Trophoblast cell (in vitro differentiated cells and primary cell): ENCODE measurements at regions not wholly inside any gene's neighbourhood (a gene's known extent, or its start where the extent isn't known, plus 50 kb on each side); places are given as distances from the start of the nearest gene placed in this dataset.

Source experiments
- DNase-seq, 2 donors: peaks; one replicate each; pipeline ENCODE4 v3.0.0-alpha.2; 2016
- H2AFZ ChIP-seq: 2 replicates; pipeline ENCODE4 v1.6.1; 2013; ENCODE audit warnings: low read length, moderate library complexity, mild to moderate bottlenecking; ENCODE audit not compliant: insufficient read depth, poor library complexity
- H2AK5ac ChIP-seq: 2 replicates; pipeline ENCODE4 v1.6.1; 2013; ENCODE audit warnings: mild to moderate bottlenecking, low read length
- H2BK120ac ChIP-seq: 2 replicates; pipeline ENCODE4 v1.6.1; 2013; ENCODE audit warnings: low read length, mild to moderate bottlenecking, moderate library complexity; ENCODE audit not compliant: insufficient read depth, poor library complexity
- H2BK12ac ChIP-seq: 2 replicates; pipeline ENCODE4 v1.6.1; 2013; ENCODE audit warnings: mild to moderate bottlenecking, low read length, moderate library complexity
- H2BK5ac ChIP-seq: 2 replicates; pipeline ENCODE4 v1.6.1; 2013; ENCODE audit warnings: low read length, low read depth, moderate library complexity, mild to moderate bottlenecking; ENCODE audit not compliant: poor library complexity
- H3K14ac ChIP-seq: 2 replicates; pipeline ENCODE4 v1.6.1; 2013; ENCODE audit warnings: mild to moderate bottlenecking, low read length
- H3K18ac ChIP-seq: 2 replicates; pipeline ENCODE4 v1.6.1; 2013; ENCODE audit warnings: mild to moderate bottlenecking, low read length
- H3K23ac ChIP-seq: 2 replicates; pipeline ENCODE4 v1.6.1; 2013; ENCODE audit warnings: low read length
- H3K27ac ChIP-seq: 2 replicates; pipeline ENCODE4 v1.5.1; 2013; ENCODE audit warnings: low read depth, mild to moderate bottlenecking, inconsistent platforms, low read length, moderate library complexity
- H3K27me3 ChIP-seq: 2 replicates; pipeline ENCODE4 v1.6.1; 2013; ENCODE audit warnings: inconsistent platforms, mild to moderate bottlenecking, low read length, moderate library complexity; ENCODE audit not compliant: insufficient read depth
- H3K36me3 ChIP-seq, 2 experiments: 1 replicate in 1 of 2; 2 replicates in 1 of 2; pipeline ENCODE4 v1.6.1; 2013; ENCODE audit warnings: low read length in 2 of 2, mild to moderate bottlenecking in 2 of 2, moderate library complexity in 1 of 2; ENCODE audit not compliant: insufficient read depth in 2 of 2, control insufficient read depth in 1 of 2
- H3K4ac ChIP-seq: 2 replicates; pipeline ENCODE4 v1.6.1; 2013; ENCODE audit warnings: low read depth, mild to moderate bottlenecking, low read length, moderate library complexity
- H3K4me1 ChIP-seq, 2 experiments: 1 replicate in 1 of 2; 2 replicates in 1 of 2; pipeline ENCODE4 v1.6.1; 2013; ENCODE audit warnings: low read length in 2 of 2, mild to moderate bottlenecking in 2 of 2, moderate library complexity in 1 of 2; ENCODE audit not compliant: insufficient read depth in 2 of 2, control insufficient read depth in 1 of 2
- H3K4me2 ChIP-seq: 2 replicates; pipeline ENCODE4 v1.6.1; 2013; ENCODE audit warnings: inconsistent platforms, mild to moderate bottlenecking, low read length, moderate library complexity
- H3K4me3 ChIP-seq: 2 replicates; pipeline ENCODE4 v1.5.1; 2013; ENCODE audit warnings: mild to moderate bottlenecking, low read depth, low read length, inconsistent platforms
- H3K79me1 ChIP-seq: one replicate; pipeline ENCODE4 v1.6.1; 2013; ENCODE audit warnings: low read length
- H3K79me2 ChIP-seq: 2 replicates; pipeline ENCODE4 v1.6.1; 2013; ENCODE audit warnings: low read length, mild to moderate bottlenecking; ENCODE audit not compliant: control insufficient read depth, insufficient read depth, poor library complexity
- H3K9ac ChIP-seq: 2 replicates; pipeline ENCODE4 v1.6.1; 2013; ENCODE audit warnings: mild to moderate bottlenecking, low read length
- H3K9me3 ChIP-seq: 2 replicates; pipeline ENCODE4 v1.6.1; 2013; ENCODE audit warnings: low read depth, mild to moderate bottlenecking, control low read depth, inconsistent platforms, low read length; ENCODE audit not compliant: insufficient read depth
- H4K12ac ChIP-seq: 2 replicates; pipeline ENCODE4 v1.6.1; 2013; ENCODE audit warnings: low read depth, mild to moderate bottlenecking, low read length, moderate library complexity
- H4K8ac ChIP-seq: 2 replicates; pipeline ENCODE4 v1.6.1; 2013; ENCODE audit warnings: low read depth, mild to moderate bottlenecking, low read length, moderate library complexity
- H4K91ac ChIP-seq: one replicate; pipeline ENCODE4 v1.6.1; 2013; ENCODE audit warnings: low read depth, mild to moderate bottlenecking, low read length, moderate library complexity
- WGBS: extraction: QIAGEN DNeasy Blood & Tissue Kit; methylation state at CpG from one replicate; pipeline ENCODE4 v1.1.7; 2013; ENCODE audit warnings: missing lambda C conversion rate; ENCODE audit not compliant: insufficient read length, insufficient coverage; ENCODE audit errors: extremely low coverage; 5-methylcytosine and 5-hydroxymethylcytosine counted together

- Histone ChIP-seq H4K8ac (no peak overlapping the region), H3K4me3 (no peak overlapping the region), H2BK12ac (no peak overlapping the region), H3K23ac (no peak overlapping the region), H3K4me1 (no peaks in the 10 kb centered on the region), H3K79me1 (no peaks in the 10 kb centered on the region), H3K14ac (no peak overlapping the region), H4K12ac (no peak overlapping the region), H2BK5ac (no peak overlapping the region), H3K27me3 (no peaks in the 10 kb centered on the region), H3K18ac (no peak overlapping the region), H4K91ac (no peak overlapping the region), H3K79me2 (no peaks in the 10 kb centered on the region), H3K9me3 (no peaks in the 10 kb centered on the region), H3K36me3 (no peaks in the 10 kb centered on the region), H3K4me2 (no peak overlapping the region), H3K9ac (no peak overlapping the region), H2AK5ac (no peak overlapping the region), H2BK120ac (no peak overlapping the region), H2AFZ (no peak overlapping the region), H3K27ac (no peak overlapping the region), H3K4ac (no peak overlapping the region)
- DNase-seq, result no peak
- WGBS, result no CpG with 5 or more reads among the region's 6 CpGs
Observed at GRCh38 chr2:226270285-226271058, 529.1 kb downstream of the IRS1 start.

GRCh38 chr2:226267516-226268289 is 531.9 kb downstream of the IRS1 start:
- Histone ChIP-seq H2BK120ac (no peak overlapping the region), H3K27ac (no peak overlapping the region), H3K18ac (no peak overlapping the region), H3K4me1 (no peaks in the 10 kb centered on the region), H3K36me3 (no peaks in the 10 kb centered on the region), H2BK12ac (no peak overlapping the region), H4K8ac (no peak overlapping the region), H4K91ac (no peak overlapping the region), H3K23ac (no peak overlapping the region), H3K79me2 (no peaks in the 10 kb centered on the region), H2AFZ (no peak overlapping the region), H3K9ac (no peak overlapping the region), H3K27me3 (no peaks in the 10 kb centered on the region), H3K9me3 (no peaks in the 10 kb centered on the region), H3K14ac (no peak overlapping the region), H4K12ac (no peak overlapping the region), H3K4me2 (no peak overlapping the region), H3K79me1 (no peaks in the 10 kb centered on the region), H3K4me3 (no peak overlapping the region), H3K4ac (no peak overlapping the region), H2AK5ac (no peak overlapping the region), H2BK5ac (no peak overlapping the region)
- WGBS, result no CpG with 5 or more reads among the region's 3 CpGs
- DNase-seq, result no peak

GRCh38 chr2:226256709-226257376 is 542.8 kb downstream of the IRS1 start:
- H3K14ac ChIP-seq, result no peak overlapping the region
- H3K4ac ChIP-seq, result no peak overlapping the region
- no peak overlapping the region for H2BK120ac ChIP-seq
- H3K79me1 ChIP-seq, result no peaks in the 10 kb centered on the region
- no peak overlapping the region for H2AFZ ChIP-seq
- H3K23ac ChIP-seq, result no peak overlapping the region
- H3K4me2 ChIP-seq, result no peak overlapping the region
- no CpG with 5 or more reads among the region's 4 CpGs for WGBS
- H3K9ac ChIP-seq, result no peak overlapping the region
- no peaks in the 10 kb centered on the region for H3K79me2 ChIP-seq
- H4K8ac ChIP-seq, result no peak overlapping the region
- no peaks in the 10 kb centered on the region for H3K4me1 ChIP-seq
- no peak overlapping the region for H3K27ac ChIP-seq
- H3K9me3 ChIP-seq, result no peaks in the 10 kb centered on the region
- no peak overlapping the region for H2AK5ac ChIP-seq
- no peak overlapping the region for H4K12ac ChIP-seq
- H3K4me3 ChIP-seq, result no peak overlapping the region
- H3K27me3 ChIP-seq, result no peaks in the 10 kb centered on the region
- H3K18ac ChIP-seq, result no peak overlapping the region
- H4K91ac ChIP-seq, result no peak overlapping the region
- DNase-seq, result no peak
- H2BK12ac ChIP-seq, result no peak overlapping the region
- H3K36me3 ChIP-seq, result no peaks in the 10 kb centered on the region
- H2BK5ac ChIP-seq, result no peak overlapping the region

GRCh38 chr2:226256237-226256636 is 543.4 kb downstream of the IRS1 start:
- H3K9ac ChIP-seq, result no peak overlapping the region
- H3K27me3 ChIP-seq, result no peaks in the 10 kb centered on the region
- no peak overlapping the region for H3K4me2 ChIP-seq
- no peak overlapping the region for H2BK120ac ChIP-seq
- H3K4me1 ChIP-seq, result no peaks in the 10 kb centered on the region
- no peaks in the 10 kb centered on the region for H3K9me3 ChIP-seq
- no peaks in the 10 kb centered on the region for H3K79me1 ChIP-seq
- no peak overlapping the region for H3K23ac ChIP-seq
- no peak overlapping the region for H2BK5ac ChIP-seq
- H4K91ac ChIP-seq, result no peak overlapping the region
- H4K12ac ChIP-seq, result no peak overlapping the region
- no peak overlapping the region for H2AK5ac ChIP-seq
- H3K18ac ChIP-seq, result no peak overlapping the region
- no peak overlapping the region for H4K8ac ChIP-seq
- DNase-seq, result no peak
- no peaks in the 10 kb centered on the region for H3K79me2 ChIP-seq
- H2AFZ ChIP-seq, result no peak overlapping the region
- H3K27ac ChIP-seq, result no peak overlapping the region
- H3K4ac ChIP-seq, result no peak overlapping the region
- H2BK12ac ChIP-seq, result no peak overlapping the region
- no peaks in the 10 kb centered on the region for H3K36me3 ChIP-seq
- H3K14ac ChIP-seq, result no peak overlapping the region
- no peak overlapping the region for H3K4me3 ChIP-seq
- no CpG with 5 or more reads among the region's 2 CpGs for WGBS
